RCC 7860 (cell line): ENCODE measurements at regions not wholly inside any gene's neighbourhood (a gene's known extent, or its start where the extent isn't known, plus 50 kb on each side); places are given as distances from the start of the nearest gene placed in this dataset.
"Not testable (repeated sequence)": the region's sequence is repeated elsewhere in the genome, so short reads cannot be mapped to it uniquely, and the experiment has no call there.

Experiments
- DNase-seq: peaks from one replicate; pipeline ENCODE4 v3.0.0-alpha.2; 2015; ENCODE audit warnings: low spot score
- FAIRE-seq: peaks from 2 replicates; lab custom pipeline; 2012; peaks lifted over from hg19 to GRCh38; lab: Jason Lieb, UNC

DNA sequence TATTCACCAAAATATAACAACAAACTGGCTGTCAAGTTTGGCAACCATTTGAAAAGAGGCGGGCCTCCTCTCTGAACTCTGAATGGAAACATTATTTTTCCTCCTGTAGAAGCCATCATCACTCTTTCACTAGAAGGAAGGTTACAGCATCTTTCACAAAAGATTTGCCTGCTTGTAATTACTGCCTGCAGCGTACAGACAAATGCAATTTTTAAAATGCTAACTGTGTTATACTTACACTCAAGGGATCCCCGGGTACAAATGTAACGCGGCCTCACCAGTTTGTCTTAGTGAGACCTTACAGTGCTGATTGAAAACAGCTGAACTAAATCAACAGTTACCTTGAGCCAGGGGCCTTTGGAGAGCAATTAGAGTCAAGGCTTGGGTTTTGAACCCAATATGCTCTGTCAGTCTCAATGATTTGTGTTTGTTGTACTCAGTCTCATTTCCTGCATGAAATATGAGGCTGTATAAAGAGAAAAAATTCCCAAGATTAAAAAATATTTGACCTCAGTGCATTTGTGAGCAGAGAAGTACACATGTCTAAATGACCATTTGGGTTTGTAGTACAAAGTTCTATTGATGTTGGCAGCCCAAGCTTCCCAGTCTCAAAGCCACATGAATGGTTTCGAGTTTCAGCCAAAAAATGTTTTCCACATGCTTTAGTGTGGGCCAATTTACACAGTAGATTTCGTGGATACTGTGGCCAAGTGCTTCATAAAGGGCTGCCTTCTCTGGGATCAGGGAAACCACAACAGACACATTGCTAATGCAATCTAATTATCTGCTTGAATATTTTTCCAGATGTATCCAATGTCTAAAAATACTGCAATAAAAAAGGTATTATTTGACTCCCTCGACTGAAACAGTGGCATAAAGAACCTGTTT lies 500.0 kb downstream of the SPATA31D1 start:
- no peak for DNase-seq
- FAIRE-seq: no peak

DNA sequence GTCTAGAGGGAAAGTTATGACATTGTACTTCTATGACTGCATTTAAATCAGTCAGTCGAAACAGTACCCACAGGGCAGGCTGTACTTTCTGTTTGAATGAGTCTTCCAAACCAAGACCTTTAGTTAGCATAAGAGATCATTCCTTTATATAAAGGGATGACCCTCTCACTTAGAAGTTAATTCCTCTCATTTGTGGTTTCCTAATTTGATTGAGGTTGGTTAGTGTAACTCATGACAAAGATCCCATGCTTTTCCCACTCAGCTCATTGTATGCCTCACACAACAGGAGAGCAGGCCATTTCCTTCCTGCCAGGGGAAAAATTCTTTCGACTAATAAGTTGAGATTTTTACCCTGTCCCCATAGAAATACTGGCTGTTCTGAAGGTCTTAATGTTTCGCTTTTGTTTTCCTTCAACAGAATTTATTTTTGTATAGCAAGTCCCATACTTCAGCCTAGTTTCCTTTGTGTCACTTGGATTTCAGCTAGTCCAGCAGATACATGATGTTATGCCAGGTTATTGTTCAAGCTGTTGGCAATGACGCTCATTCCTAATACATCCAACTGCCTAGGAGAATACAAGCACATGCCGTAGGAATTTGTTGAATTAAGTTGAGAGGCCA lies 500.7 kb downstream of the SPATA31D1 start:
- FAIRE-seq (peak; percentile 67), DNase-seq (peak; percentile 39)

GRCh38 chr9:82490019-82490499 lies 501.5 kb downstream of the SPATA31D1 start:
- peak; percentile 64 for FAIRE-seq
- peak; percentile 53 for DNase-seq

- FAIRE-seq: not testable (repeated sequence)
Observed at GRCh38 chr9:82490821-82491220, 502.2 kb downstream of the SPATA31D1 start.

GRCh38 chr9:82491604-82492003 lies 503.0 kb downstream of the SPATA31D1 start:
- DNase-seq (no peak), FAIRE-seq (no peak)

More at GRCh38 chr9:82490821-82491220, 502.2 kb downstream of the SPATA31D1 start:
- DNase-seq: not testable (repeated sequence)

- FAIRE-seq: no peak
- DNase-seq: no peak
Observed at GRCh38 chr9:82492274-82492673, 503.7 kb downstream of the SPATA31D1 start.

DNA sequence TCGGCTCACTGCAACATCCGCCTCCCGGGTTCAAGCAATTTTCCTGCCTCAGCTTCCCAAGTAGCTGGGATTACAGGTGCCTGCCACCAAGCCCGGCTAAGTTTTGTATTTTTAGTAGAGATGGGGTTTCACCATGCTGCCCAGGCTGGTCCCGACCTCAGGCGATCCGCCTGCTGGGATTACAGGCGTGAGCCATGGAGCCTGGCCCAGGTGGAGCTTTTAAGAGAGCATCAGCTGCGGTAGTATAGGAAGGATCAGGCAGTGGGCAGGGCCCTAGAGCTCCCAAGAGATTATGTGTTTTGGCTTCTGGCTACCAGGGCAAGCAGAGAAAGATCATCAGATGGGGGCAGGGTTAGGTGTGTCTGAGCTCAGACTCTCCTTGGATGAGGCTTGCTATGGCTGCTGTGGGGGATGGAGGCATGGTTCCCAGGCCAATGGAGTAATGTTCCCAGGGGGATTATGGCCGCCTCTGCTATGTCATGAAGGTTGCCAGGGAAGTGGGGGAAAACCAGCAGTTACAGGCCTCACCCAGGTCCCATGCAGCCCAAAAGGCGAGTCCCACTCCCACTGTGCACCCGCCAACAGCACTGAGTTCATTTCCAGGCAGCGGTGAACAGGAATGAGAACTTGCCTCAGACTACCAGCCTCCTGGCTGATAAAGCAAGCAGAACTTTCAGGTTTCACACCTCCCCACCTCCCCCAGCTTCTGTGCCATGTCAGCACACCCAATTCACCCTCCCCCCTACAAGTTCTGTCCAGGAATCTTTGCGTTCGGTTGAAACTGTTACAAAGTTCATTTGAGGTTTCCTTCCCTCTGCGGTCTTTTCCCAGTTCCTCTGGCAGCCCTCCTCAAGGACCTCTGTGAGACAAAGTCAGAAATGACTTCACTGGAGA lies 507.6 kb downstream of the SPATA31D1 start:
- DNase-seq (no peak), FAIRE-seq (no peak)

DNA sequence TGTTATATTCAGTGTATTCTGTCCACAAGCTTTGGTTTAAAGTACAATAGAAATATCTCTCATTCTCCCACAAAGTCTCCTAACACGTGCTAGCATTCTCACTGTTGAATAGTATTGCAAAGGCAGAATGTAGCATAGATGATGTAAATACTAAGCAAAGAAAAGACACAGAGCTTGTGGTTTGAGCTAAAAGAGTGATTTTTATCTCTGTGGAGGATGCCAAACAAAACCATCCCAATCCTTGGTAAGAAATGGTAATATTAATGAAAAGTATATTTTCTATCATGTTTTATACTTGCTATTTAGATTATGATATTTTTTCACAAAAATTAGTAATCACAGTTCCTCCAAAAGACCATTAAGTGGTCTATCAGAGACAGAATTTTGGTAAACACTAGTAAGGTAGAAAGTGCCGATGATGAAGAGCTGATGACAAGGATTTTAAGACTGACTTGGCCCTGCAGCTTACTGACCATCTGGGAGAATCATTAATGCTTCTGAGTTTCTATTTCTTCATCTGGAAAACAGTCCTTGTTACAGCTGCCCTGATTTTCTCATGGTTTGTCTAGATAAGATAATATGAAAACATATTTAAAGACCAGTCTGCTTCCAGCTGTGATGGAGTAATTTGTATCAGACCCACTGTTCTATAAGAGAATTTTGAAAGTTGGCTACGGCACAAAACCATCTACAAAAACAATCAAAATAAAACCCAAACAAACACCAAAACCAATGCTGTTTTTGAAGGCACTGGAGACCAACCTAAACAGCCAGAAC lies 510.2 kb downstream of the SPATA31D1 start:
- DNase-seq (no peak), FAIRE-seq (no peak)

DNA sequence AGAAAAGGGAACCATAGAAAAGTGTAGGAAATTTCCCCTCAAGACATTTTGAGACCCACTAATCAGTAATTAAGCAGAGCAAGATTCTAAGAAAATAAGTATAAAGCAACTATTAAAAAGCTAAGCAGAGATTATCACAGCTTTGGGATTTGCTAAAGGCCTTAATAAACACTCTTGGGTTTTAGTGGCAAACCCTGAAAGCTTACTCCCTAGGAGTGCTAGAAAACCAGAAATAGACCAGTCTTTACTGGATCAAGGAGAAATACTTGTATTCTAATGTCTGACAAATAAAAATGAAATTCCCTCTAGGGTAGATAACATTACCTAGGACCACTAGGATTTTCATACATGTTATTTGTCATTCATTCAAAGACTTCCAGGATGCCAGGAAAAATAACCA lies 510.8 kb downstream of the SPATA31D1 start:
- no peak for FAIRE-seq
- no peak for DNase-seq

DNA sequence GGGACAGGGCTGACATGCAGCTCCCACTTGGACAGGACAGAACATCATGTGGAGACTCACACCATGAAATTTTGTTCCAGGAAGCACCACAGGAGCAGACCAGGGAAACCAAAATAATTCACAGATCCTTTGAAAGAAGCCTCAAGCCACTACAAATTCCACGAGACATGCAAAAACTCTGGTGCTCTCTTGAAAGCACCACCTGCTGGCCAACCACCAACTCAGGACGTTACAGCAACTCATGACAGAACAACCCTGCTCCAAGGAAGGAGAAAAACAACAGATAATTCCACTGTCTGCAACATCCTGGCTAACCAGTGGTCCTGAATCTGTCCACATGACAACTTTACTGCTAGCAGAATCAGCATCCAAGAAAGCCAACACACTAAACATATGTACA lies 516.0 kb downstream of the SPATA31D1 start:
- no peak for DNase-seq
- FAIRE-seq: no peak

GRCh38 chr9:82511626-82512025 lies 523.1 kb downstream of the SPATA31D1 start:
- no peak for DNase-seq
- FAIRE-seq: no peak

- FAIRE-seq: no peak
- DNase-seq: no peak
Observed at GRCh38 chr9:82512728-82513127, 524.2 kb downstream of the SPATA31D1 start.

DNA sequence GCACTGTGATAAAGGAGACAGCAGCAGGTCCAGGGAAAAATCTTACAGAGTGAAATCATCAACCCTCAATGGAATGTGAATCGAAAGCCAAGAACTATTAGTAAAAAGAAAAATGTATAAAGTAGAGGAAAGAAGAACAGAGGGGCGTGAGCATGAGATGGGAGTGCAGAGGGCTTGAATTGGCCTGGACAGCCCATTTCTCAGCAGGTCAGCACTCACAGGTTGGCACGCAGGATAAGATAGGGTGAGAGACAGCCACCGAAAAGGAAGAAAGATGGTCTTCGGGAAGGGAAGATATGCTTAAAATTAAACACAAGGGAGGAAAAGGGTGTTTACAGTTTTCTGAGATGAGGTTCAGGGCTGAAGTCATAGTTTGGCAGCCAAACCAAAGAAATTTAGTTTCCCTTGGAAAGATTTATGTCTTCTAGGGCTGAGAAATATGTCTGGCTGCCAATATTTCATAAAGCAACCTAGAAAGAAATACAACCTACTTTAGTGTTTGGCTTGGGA lies 524.7 kb downstream of the SPATA31D1 start:
- FAIRE-seq: no peak
- DNase-seq: no peak

DNA sequence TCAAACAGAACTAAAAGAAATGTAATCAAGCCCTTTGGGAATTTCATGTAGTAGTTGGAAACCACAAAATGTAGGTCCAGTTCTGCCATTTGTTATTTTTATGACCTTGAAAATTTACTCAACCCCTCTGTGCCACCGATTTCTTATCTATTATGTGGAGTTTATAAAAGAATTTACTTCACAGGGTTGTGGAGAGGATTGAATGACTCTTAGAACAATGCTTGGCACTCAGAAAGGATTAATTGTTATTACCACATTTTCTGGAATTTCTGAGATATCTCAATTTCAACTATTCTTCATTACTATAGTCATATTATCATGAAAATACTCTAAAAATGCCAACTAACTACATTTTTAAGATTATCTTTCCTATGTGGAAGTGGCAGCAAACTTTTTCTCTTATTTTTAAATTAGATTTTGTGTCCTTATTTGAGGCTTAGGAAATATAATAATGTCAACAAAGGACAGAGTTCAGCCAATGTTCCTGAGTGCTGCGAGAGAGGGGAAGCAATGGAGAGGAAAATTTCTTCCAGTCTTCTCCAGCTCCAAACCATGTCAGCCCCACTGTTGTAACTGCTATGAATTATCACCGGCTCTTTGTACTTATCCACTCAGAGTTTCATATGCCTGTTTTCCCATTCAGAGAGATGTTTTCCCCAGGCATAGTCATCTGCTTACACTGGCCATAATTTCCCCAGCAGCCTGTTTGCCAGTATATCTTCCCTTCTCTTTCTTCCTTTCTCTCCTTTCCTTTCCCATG lies 525.6 kb downstream of the SPATA31D1 start:
- FAIRE-seq (no peak), DNase-seq (no peak)

GRCh38 chr9:82518868-82519267 lies 530.3 kb downstream of the SPATA31D1 start:
- DNase-seq: no peak
- FAIRE-seq: no peak

- DNase-seq (no peak), FAIRE-seq (no peak)
Observed at GRCh38 chr9:82519332-82519731, 530.8 kb downstream of the SPATA31D1 start.

DNA sequence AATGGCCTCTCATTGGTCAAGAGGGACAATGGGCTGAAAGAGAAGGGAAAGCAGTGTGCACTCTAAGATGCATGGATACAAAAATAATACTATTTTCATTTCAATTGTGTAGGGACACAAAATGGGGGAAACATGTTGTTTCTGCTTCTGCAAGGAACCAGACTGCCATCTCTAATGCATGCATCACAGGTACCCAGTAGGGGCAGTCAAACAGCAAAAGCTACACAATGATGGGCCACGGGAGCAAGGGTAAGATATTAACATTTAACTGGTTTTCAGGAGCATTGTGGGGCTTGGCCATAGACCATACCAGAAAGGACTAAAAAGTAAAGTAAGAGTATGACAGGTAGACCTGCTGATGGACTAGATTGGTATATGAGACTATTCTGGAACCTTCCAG lies 535.8 kb downstream of the SPATA31D1 start:
- no peak for FAIRE-seq
- DNase-seq: no peak

DNA sequence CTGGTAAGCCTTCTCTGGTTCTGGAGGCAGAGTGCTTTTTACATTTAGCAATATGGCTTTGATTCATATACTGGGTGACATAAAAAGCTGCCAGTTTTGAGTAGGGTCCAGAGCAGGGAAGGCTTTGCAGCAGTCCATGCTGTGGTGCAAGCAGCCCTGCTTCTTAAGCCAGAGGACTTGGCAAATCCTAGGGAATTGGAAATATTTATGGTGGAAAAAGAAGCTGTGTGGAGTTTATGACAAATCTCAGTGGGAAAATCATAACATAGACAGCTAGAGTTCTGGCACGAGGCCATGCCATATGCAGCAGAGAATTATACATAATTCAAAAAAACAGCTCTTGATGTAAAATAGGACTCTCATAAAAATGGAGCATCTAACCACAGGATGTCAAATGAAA lies 536.4 kb downstream of the RASEF start:
- DNase-seq (no peak), FAIRE-seq (no peak)

DNA sequence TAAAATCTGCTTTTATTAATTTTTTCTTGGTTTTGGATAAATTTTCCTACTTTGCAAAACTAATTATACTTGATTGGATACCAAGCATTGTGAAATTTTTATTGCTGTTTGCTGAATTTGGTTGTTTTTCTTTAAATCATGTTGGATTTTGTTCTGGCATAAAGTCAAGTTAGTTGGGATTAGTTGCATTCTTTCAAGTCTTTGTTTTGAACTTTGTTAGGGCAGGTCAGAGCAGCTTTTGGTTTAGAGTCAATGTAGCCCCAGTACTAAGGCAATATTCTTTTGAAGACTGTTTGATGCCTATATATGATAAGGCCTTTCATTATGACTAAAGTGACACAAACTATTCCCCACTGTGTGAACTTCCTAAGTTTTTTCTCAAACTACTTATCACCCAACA lies 531.1 kb downstream of the RASEF start:
- FAIRE-seq (no peak), DNase-seq (no peak)
